H1 (cell line): ENCODE measurements at regions not wholly inside any gene's neighbourhood (a gene's known extent, or its start where the extent isn't known, plus 50 kb on each side); places are given as distances from the start of the nearest gene placed in this dataset.

Experiments used
- CBX5 ChIP-seq: fragments of 300-800, 300-1000 bp; sonication (generic); IDR thresholded peaks from 2 replicates; pipeline ENCODE4 v1.7.1; 2016; ENCODE audit warnings: antibody characterized with exemption, low read length, low read depth
- E2F6 ChIP-seq: IDR thresholded peaks from 2 replicates; pipeline ENCODE4 v1.6.1; 2012; ENCODE audit warnings: inconsistent platforms
- KDM4A ChIP-seq: IDR thresholded peaks from one replicate; pipeline ENCODE4 v1.7.1; 2012; ENCODE audit warnings: low read depth, mild to moderate bottlenecking, moderate library complexity, low read length, inconsistent platforms; ENCODE audit not compliant: severe bottlenecking
- SAP30 ChIP-seq: fragments of 300-600 bp; sonication (generic); IDR thresholded peaks from 2 replicates; pipeline ENCODE4 v1.7.1; 2012; ENCODE audit warnings: low read length, moderate library complexity, mild to moderate bottlenecking, inconsistent platforms; ENCODE audit not compliant: insufficient read depth, insufficient replicate concordance

- TF ChIP-seq E2F6 (no peak), KDM4A (no peak), SAP30 (no peak), CBX5 (no peak)
Observed at GRCh38 chr11:70549386-70549785, 151.1 kb downstream of the CTTN start (continued).
